Ecto neural progenitor cell (in vitro differentiated cells): ENCODE measurements at regions not wholly inside any gene's neighbourhood (a gene's known extent, or its start where the extent isn't known, plus 50 kb on each side); places are given as distances from the start of the nearest gene placed in this dataset.

Source experiments
- DNase-seq: peaks from one replicate; pipeline ENCODE4 v3.0.0-alpha.2; 2018; ENCODE audit warnings: low spot score

DNA sequence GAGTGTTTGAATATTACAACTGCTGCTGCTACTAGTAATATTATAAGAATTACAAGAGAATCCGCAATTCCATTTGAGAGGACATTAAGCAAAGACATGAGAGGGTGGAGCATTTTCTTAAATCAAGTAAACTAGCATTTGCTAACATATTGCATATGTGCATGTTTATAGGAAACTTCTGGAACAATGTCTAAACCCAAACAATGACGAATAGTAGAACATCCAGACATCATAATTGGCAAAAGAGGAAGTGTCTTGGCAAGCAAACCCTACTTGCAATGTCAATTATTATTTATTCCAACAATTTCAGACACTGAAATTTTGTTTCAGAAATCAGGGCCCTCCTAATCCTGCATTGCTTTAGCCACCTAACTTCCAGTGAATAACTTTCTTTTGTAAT, 1155.3 kb upstream of the GJE1 start:
- no peak for DNase-seq

DNA sequence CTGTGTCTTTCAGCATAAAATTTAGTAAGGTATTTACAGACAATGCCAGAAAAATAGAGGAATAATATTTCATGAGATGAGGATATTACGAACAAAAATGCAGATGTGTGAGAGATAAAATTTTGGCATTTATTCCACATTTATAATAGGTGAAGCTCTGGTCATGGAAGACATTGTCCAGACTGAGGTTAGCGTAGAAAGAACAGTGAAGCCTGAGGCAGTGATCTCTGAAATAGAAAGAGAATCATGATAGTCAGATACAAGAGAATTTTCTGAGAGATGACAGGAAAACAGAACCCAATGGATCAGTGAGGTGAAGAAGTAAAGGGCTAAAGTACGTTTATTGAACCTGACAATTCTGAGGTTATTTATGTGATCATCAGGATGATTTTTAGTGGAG, 1155.9 kb upstream of the GJE1 start:
- no peak for DNase-seq

DNA sequence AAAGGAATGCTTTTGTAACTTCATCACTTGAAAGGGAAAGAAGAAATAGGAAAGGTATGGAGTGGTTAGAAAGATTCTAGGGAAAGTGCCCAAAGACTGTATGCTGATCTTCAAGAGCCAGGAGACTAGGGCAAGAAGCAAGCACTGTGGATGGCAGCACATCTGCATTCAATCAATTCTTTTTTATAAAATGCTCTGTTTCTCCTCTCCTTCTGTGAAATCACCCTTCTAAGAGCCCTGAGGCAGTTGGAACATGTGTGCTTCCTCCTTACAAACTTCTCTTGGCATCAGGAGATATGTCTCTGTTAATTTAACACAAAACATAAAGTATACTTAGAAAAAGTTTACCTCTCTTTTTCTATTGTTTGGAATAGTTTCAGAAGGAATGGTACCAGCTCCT, 1162.2 kb upstream of the GJE1 start:
- DNase-seq, result no peak

DNA sequence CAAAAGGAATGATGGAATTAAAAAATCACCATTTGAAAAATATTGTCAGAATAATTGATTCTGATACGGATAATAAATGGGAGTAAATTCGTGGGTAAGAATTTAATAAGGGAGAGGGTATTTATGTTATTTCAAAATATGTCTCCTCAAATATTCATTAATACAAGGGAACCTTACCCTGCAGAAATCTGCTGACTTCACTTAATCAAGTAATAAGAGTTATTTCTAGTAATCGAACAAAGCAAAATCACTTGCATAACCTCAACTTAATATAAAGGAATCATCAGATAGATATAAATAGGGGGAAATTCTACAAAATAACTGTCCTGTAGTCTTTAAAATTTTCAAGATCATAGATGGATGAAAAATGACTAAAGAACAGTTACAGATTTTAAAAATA, 1164.7 kb upstream of the GJE1 start:
- no peak for DNase-seq

DNA sequence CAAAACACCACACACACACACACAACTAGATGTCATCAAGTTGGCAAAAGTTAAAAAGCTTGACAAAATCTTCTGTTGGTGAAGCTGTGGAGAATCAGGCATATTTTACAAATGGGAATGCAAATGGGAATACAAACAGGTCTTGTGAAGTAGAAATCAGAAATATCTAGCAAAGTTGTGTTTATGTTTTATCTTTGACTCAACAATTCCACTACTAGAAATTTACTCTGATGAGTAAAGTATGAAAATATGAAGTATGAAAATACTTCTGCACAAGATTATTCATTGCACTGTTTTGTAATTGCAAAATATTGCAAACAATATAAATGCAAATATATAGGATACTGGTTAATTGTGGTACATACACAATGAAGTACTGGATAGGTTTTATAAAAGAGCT, 1166.0 kb upstream of the GJE1 start:
- DNase-seq, result no peak

DNA sequence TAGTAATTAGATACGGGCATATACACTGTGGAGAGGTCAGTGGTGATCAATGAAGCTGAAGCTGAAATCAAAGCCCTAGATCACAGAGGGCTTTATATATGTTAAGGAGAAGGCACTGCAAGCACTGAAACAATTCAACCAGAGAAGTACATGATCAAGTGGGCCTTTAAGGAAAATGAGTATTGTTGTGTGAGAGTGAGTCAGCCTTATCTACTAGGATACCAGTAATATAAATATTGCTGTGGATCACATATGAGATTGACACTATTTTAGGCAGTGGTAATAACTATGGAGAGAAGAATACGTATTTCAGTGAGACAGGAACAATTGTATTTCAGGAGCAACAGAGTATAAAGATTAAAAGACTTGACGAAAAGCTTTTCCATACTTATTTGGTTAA, 1172.2 kb upstream of the GJE1 start:
- DNase-seq, result no peak

DNA sequence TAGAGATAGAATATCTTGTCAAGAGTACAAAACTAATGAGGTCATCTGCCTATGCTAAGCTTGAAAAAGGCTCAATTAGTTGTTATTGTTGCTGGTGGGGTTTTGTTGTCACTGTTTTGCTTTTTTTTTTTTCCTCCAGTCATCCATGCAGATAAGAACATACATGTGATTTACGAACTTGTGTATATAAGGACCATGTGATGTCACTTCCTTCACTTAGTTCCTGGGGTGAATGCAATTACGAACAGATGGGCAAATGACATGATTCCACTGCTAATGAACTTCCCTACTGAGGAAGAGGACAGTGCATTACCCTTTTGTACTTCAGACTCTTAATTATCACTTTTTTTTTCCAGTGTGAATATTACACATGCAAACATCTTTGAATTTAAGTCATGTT, 1175.3 kb upstream of the GJE1 start:
- no peak for DNase-seq

GRCh38 chr6:140956571-140957369, 1176.0 kb upstream of the GJE1 start:
- no peak for DNase-seq

- DNase-seq, result no peak
Observed at GRCh38 chr6:140940251-140940925, 1192.3 kb upstream of the GJE1 start.

DNA sequence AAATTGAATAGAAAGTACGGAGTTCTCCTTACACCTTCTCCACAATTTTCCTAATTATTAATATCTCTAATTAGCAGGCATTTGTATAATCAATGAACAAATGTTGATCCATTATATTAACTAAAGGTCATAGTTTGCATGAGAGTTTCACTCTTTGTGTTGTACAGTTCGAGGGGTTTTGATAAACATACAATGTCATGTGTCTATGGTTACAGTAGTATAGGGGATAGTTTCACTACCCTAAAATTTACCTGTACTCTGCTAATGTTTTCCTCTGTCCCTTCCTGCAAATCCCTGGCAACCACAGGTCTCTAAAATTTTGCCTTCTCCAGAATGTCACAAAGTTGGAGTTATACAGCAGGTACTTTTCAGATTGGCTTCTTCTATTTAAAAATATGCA, 1199.8 kb upstream of the GJE1 start:
- DNase-seq, result no peak

GRCh38 chr6:140931581-140931980, 1201.1 kb upstream of the GJE1 start:
- DNase-seq, result no peak

- DNase-seq, result no peak
Observed at GRCh38 chr6:140929121-140929520, 1203.6 kb upstream of the GJE1 start.

DNA sequence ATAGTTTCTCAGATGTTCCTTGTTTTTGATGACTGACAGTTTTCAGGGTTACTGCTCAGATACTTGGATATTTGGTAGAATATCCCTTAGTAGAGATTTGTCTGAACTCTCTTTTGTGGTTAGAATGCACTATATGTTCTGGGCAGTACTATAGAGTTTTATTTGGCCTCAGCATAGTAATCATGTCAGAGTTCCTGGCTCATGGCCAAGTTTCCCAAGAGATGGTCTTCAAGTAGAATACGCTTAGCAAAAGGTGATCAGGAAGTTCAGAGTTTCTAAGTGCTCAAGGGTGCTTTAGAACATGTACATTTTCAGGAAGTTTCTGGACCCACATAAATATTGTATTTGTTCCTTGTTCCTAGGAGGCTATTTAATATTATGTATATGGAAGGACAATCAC, 1209.7 kb upstream of the GJE1 start:
- no peak for DNase-seq

GRCh38 chr6:140921366-140922226, 1211.1 kb upstream of the GJE1 start:
- no peak for DNase-seq

DNA sequence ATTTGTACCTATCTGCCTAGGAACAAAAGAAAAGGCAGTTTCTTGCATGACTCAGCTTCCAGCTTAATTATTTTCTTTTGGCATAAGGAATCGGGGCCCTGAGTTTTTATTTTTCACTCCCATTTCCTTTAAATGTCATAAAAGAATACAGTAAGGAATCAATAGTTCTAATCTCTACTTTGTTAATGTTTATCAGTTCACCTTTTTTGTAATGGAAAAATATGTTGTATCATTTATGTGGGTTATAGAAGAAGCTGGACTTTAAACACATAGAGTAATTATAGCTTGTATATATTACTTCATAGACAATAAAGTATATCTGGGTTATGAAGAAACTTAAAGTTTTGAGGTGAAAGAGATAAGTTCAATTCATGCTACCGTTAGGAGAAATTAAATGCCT, 1214.8 kb upstream of the GJE1 start:
- no peak for DNase-seq

DNA sequence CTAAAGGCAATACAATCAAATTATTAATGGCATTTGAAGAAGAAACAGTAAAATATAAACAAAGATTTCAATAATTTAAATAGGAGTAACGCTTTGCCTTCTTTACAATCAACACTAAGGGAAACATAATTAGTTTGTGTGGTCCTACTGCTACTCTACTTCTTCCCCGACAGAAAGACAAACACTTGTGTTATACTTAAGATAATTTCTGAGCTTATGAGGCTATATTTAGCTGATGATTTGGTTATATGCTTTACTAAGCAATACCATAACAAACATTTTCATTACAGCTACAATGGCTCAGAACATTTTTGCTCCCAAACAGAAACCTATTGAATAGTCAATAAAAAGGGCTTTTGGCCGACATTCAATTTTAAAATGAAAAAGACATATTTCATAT, 1217.2 kb upstream of the GJE1 start:
- DNase-seq, result no peak

GRCh38 chr6:140915103-140915502, 1217.6 kb upstream of the GJE1 start:
- DNase-seq, result no peak

DNA sequence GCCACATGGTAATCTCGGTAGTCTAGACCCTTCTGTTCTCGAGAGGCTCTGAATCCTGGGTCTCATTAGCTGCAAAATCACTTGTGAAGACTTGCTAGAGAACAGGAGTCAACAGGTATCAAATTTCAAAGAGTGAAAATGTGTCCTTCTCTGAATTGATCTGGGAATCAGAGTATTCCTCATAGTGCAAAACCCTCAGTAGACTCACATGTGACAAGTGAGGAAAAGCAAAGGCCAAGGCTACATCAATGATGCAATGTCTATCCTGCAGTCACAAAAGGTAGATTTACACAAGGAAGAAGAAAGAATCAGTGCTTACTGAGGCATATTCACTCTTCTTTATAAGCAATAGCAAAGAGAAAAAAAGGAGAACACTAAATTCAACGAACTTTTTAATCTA, 1220.0 kb upstream of the GJE1 start:
- DNase-seq, result no peak

DNA sequence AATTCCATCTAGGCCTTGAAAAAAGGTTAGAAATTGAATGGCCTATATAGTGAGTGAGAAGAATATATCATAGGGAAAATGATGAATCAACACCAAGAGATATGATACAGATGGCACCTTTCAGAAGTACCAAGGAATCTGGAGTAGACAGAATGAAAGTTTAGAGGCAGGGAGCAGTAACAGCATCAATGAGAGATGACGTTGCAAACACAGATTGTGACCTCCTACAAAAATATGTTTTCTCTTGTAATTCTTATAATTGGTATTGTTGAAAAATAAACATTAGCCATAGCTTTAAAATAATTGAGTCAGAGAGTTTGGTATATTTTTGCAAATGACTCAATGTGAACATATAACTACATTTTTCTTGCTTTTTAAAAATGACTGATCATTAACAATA, 1223.1 kb upstream of the GJE1 start:
- no peak for DNase-seq

GRCh38 chr6:140909156-140909555, 1223.6 kb upstream of the GJE1 start:
- no peak for DNase-seq

GRCh38 chr6:140908505-140908904, 1224.2 kb upstream of the GJE1 start:
- DNase-seq, result no peak

DNA sequence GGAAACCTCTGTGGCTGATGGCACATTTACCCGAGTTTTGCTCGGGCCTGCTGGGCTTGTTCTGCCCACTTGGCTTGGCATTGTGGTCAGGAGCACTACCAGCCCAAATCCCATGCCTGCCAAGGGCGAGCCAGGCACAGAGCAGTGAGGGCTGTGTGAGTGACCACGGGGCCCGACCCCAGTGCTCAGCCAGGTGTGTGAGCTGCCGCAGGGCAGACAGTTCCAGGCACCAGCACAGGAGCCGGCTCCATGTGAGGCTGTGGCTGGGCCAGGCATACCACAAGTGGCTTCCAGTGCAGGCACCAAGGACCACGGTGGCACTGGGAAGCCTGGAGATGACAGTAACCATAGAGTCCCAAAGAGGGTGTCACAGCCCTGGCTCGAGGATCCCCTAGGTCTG, 1225.5 kb upstream of the GJE1 start:
- no peak for DNase-seq

- DNase-seq, result no peak
Observed at GRCh38 chr6:140905724-140906123, 1227.0 kb upstream of the GJE1 start.
